Brain microvascular endothelial cell (primary cell): ENCODE measurements at regions not wholly inside any gene's neighbourhood (a gene's known extent, or its start where the extent isn't known, plus 50 kb on each side); places are given as distances from the start of the nearest gene placed in this dataset.

Source experiments
- DNase-seq: peaks from one replicate; pipeline ENCODE4 v3.0.0-alpha.2; 2020
- H3K27ac ChIP-seq: fragments of 250-450 bp; sonication (Bioruptor Pico); 2 replicates; pipeline ENCODE4 v1.5.1; 2020; ENCODE audit warnings: mild to moderate bottlenecking, moderate library complexity
- H3K27me3 ChIP-seq: fragments of 250-450 bp; sonication (Bioruptor Pico); replicated peaks from 2 replicates; pipeline ENCODE4 v1.5.1; 2020; ENCODE audit warnings: mild to moderate bottlenecking
- H3K36me3 ChIP-seq: fragments of 250-450 bp; sonication (Bioruptor Pico); replicated peaks from 2 replicates; pipeline ENCODE4 v1.5.1; 2020; ENCODE audit warnings: mild to moderate bottlenecking
- H3K4me3 ChIP-seq: 2 replicates; pipeline ENCODE4 v1.5.1; 2011; ENCODE audit warnings: low read depth, mild to moderate bottlenecking, control low read depth, low read length, moderate library complexity
- in situ Hi-C: cut with HindIII; loops from 2 replicates; pipeline ENCODE4 v1.10.0; 2017; ENCODE audit warnings: low sequenced_read_pairs, low pct_ligation_motif_present
- TF ChIP-seq, protein P1 (sequence below): IDR thresholded peaks from 2 replicates; pipeline ENCODE4 v1.5.1; 2011; ENCODE audit warnings: low read depth, mild to moderate bottlenecking, moderate library complexity, low read length, control low read depth, inconsistent platforms; ENCODE audit errors: missing control alignments

DNA sequence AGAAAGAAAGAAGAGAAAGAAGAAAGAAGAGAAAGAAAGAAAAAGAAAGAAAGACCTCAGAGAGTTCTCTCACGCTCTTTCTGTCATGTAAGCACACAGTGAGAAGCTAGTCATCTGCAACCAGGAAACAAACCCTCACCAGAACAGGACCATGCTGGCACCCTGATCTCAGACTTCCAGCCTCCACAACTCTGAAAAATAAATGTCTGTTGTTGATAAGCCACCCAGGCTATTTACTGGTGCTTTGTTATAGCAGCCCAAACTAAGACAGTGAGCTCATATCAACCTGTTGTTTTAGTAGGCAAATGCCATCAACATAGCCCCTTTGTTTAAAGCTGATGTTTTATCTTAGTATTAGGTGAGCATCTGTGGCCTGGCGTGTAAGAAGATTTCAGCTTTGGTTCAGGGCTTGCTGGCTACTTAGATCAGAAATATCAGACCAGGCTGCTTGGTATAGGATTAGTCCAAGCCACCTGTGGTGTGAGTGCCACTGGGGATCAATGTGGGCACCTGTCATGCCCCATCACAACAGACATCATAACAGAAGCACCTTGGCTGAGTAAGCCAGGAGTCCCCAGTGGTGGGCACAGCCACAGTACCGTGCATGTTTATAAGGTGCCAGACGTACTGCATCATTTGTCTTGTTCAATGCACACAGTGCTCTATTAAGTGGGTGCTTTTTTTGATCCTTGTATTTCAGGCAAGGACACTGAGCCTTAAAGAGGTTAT lies 94.4 kb downstream of the LBH start:
- TF ChIP-seq, protein P1, sequence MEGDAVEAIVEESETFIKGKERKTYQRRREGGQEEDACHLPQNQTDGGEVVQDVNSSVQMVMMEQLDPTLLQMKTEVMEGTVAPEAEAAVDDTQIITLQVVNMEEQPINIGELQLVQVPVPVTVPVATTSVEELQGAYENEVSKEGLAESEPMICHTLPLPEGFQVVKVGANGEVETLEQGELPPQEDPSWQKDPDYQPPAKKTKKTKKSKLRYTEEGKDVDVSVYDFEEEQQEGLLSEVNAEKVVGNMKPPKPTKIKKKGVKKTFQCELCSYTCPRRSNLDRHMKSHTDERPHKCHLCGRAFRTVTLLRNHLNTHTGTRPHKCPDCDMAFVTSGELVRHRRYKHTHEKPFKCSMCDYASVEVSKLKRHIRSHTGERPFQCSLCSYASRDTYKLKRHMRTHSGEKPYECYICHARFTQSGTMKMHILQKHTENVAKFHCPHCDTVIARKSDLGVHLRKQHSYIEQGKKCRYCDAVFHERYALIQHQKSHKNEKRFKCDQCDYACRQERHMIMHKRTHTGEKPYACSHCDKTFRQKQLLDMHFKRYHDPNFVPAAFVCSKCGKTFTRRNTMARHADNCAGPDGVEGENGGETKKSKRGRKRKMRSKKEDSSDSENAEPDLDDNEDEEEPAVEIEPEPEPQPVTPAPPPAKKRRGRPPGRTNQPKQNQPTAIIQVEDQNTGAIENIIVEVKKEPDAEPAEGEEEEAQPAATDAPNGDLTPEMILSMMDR, result no peak
- no peaks in the 10 kb centered on the region for H3K36me3 ChIP-seq
- in situ Hi-C loops, result no loop called here
- no peak for DNase-seq
- no peaks in the 10 kb centered on the region for H3K27me3 ChIP-seq
- H3K27ac ChIP-seq, result no peak overlapping the region
- no peak overlapping the region for H3K4me3 ChIP-seq

DNA sequence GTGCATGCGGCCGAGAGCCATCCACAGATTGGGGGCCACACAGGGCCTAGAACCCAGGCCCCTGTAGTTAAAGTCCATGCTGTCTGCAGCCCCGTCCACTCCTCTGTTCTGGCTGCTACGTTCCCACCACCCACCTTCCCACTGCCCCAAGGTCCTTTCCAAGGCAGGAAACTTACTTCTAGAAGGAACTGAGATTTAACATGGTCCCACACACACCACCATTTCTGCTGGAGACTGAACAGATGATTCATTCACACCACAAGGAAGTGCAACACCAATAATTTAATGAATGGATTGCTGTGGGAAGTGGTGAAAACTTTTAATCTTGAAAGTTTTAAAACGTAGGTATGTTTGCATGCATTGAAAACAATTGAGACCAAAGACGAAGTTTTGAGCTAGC lies 95.2 kb downstream of the LBH start:
- no peak overlapping the region for H3K4me3 ChIP-seq
- no peaks in the 10 kb centered on the region for H3K27me3 ChIP-seq
- in situ Hi-C loops, result no loop called here
- H3K27ac ChIP-seq, result no peak overlapping the region
- no peaks in the 10 kb centered on the region for H3K36me3 ChIP-seq
- DNase-seq, result no peak
- TF ChIP-seq, protein P1, result no peak

DNA sequence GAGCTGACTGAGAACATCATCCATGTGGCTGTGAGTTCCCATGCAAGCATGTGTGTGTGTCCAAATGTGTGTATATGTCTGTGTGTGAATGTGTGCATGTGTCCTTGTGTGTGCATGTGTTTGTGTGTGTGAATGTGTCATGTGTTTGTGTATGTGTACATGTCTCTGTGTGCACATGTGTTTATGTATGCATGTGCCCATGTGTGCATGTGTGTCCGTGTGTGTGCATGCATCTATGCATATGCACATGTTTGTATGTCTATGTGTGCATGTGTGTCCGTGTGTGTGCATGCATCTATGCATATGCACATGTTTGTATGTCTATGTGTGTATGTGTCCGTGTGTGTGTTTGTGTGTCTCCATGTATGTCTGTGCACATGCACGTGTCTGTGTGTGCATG lies 99.7 kb downstream of the LBH start:
- in situ Hi-C loops, result no loop called here
- DNase-seq, result no peak
- Histone ChIP-seq H3K36me3 (no peaks in the 10 kb centered on the region), H3K27ac (no peak overlapping the region), H3K27me3 (no peaks in the 10 kb centered on the region), H3K4me3 (no peak overlapping the region)
- TF ChIP-seq, protein P1, result no peak

DNA sequence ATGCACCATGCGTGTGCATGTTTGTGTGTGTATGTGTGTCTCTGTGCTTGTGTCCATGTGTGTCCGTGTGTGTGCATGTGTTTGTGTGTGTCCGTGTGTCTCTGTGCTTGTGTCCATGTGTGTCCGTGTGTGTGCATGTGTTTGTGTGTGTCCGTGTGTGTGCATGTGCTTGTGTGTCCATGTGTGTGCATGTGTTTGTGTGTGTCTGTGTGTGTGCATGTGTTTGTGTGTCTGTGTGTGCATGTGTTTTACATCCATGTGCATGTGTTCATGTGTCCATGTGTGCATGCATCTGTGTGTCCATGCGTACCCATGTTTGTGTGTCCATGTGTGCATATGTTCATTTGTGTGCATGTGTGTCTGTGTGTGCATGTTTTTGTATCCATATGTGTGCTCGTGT lies 100.5 kb downstream of the LBH start:
- in situ Hi-C loops, result no loop called here
- Histone ChIP-seq H3K4me3 (no peak overlapping the region), H3K27ac (no peak overlapping the region), H3K36me3 (no peaks in the 10 kb centered on the region), H3K27me3 (no peaks in the 10 kb centered on the region)
- no peak for DNase-seq
- TF ChIP-seq, protein P1, result no peak

DNA sequence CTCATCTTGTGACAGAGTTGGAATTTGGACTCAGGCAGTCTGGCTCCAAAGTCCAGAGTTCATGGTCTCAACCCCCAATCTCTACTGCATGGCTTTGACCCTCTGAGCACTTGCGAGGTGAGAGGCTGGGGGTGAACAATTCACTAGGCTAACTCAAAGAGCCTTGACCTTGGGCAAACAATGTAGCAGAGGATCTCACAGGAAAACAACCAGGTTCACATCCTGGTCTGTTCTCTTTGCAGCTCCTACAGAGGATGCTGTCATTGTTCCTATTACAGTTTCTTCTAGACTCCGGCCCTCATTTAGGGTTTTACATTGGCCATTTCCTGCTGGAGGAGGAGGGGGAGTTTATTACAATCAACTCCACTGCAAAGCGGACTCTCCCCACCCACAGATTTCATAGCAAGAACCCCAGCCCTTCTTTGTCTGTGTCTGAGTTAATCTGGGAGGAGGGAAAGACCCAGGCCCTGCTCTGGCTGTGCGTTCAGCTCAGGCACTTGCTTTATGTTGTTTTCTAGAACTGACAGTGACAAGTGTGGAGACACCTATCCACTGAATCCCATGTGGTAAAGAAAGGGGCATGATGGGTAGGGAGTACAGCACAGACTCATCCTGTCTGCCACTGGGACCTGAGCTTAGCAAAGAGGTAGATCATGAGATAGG lies 101.6 kb downstream of the LBH start:
- TF ChIP-seq, protein P1, result no peak
- Histone ChIP-seq H3K27ac (no peak overlapping the region), H3K36me3 (no peaks in the 10 kb centered on the region), H3K27me3 (no peaks in the 10 kb centered on the region), H3K4me3 (no peak overlapping the region)
- in situ Hi-C loops, result no loop called here
- DNase-seq, result no peak
